Right lobe of liver (tissue), 4 donors: ENCODE measurements at regions not wholly inside any gene's neighbourhood (a gene's known extent, or its start where the extent isn't known, plus 50 kb on each side); places are given as distances from the start of the nearest gene placed in this dataset.

Experiments
- CTCF ChIP-seq, 4 donors: fragments of 200-600 bp in 3 of 4; fragments of 450-650 bp in 1 of 4; IDR thresholded peaks; one replicate each; pipeline versions ENCODE4 v1.5.1 to v1.8.0; 2016 to 2022; ENCODE audit warnings: antibody characterized with exemption in 4 of 4, mild to moderate bottlenecking in 2 of 4
- POLR2A ChIP-seq: fragments of 450-650 bp; IDR thresholded peaks from one replicate; pipeline ENCODE4 v1.6.1; 2017; ENCODE audit warnings: antibody characterized with exemption, mild to moderate bottlenecking
- donor health status: DM: no; HTN: no; CAD: no.
- donor health status: DM: no; HTN: no; CAD: no.
- donor health status: DM: no; HTN: yes; CAD: no.

DNA sequence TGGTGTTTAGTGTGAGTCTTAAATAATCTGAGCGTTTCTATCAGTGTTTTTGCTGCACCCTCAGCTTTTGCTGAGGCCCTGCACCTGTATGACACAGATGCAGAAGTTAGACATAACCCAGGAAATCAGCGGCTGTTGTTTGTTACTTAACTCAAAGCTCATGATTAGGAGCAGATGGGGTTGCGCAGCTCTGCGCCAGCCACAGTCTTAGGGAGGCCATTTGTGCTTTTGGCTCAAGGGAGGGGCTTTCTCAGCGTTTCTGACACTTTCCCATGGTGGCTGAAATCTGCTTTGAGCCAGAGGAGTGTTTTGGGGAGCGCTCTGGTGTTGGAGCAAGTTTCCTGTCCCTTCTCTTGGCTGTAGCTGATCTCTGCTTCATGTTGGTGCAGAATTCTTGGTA lies 433.8 kb downstream of the NAF1 start:
- TF ChIP-seq POLR2A: no peak
- TF ChIP-seq CTCF (IDR thresholded peaks at IDR 0.05): no peak
